Hematopoietic multipotent progenitor cell treated with erythropoietin and hydrocortisone succinate and interleukin-3 and kit ligand, for 6 days (in vitro differentiated cells): ENCODE measurements at regions not wholly inside any gene's neighbourhood (a gene's known extent, or its start where the extent isn't known, plus 50 kb on each side); places are given as distances from the start of the nearest gene placed in this dataset.
A peak's percentile ranks its signal among the peaks of the same experiment; 100 is the strongest.
"Not testable (repeated sequence)": the region's sequence is repeated elsewhere in the genome, so short reads cannot be mapped to it uniquely, and the experiment has no call there.

ENCODE experiments used
- DNase-seq: peaks from one replicate; pipeline ENCODE4 v3.0.0-alpha.2; 2015

GRCh38 chr11:23155503-23155902 is 295.2 kb upstream of the CCDC179 start:
- DNase-seq, result no peak

- no peak for DNase-seq
Observed at GRCh38 chr11:23164022-23164421, 303.7 kb upstream of the CCDC179 start.

GRCh38 chr11:23166376-23166775 is 306.1 kb upstream of the CCDC179 start:
- DNase-seq, result no peak

GRCh38 chr11:23179609-23180008 is 319.3 kb upstream of the CCDC179 start:
- DNase-seq, result no peak

GRCh38 chr11:23181022-23181807 is 320.9 kb upstream of the CCDC179 start:
- no peak for DNase-seq

GRCh38 chr11:23192256-23192655 is 332.0 kb upstream of the CCDC179 start:
- peak; percentile 2 for DNase-seq

- DNase-seq, result no peak
Observed at GRCh38 chr11:23201936-23202522, 341.8 kb upstream of the CCDC179 start.

- peak; percentile 7 for DNase-seq
Observed at GRCh38 chr11:23202611-23203010, 342.3 kb upstream of the CCDC179 start.

- DNase-seq, result peak; percentile 66
Observed at GRCh38 chr11:23205156-23205871, 345.0 kb upstream of the CCDC179 start.

- no peak for DNase-seq
Observed at GRCh38 chr11:23206741-23207336, 346.6 kb upstream of the CCDC179 start.

- no peak for DNase-seq
Observed at GRCh38 chr11:23211221-23211620, 350.9 kb upstream of the CCDC179 start.

- no peak for DNase-seq
Observed at GRCh38 chr11:23212807-23213206, 352.5 kb upstream of the CCDC179 start.

- DNase-seq, result no peak
Observed at GRCh38 chr11:23217072-23217471, 356.8 kb upstream of the CCDC179 start.

GRCh38 chr11:23220086-23220485 is 359.8 kb upstream of the CCDC179 start:
- DNase-seq, result not testable (repeated sequence)

GRCh38 chr11:23221366-23221765 is 361.1 kb upstream of the CCDC179 start:
- DNase-seq, result no peak

GRCh38 chr11:23226331-23227077 is 366.2 kb upstream of the CCDC179 start:
- no peak for DNase-seq

GRCh38 chr11:23227078-23227445 is 366.8 kb upstream of the CCDC179 start:
- DNase-seq, result no peak

GRCh38 chr11:23232652-23233051 is 372.4 kb upstream of the CCDC179 start:
- no peak for DNase-seq

- DNase-seq, result no peak
Observed at GRCh38 chr11:23233075-23233474, 372.8 kb upstream of the CCDC179 start.

GRCh38 chr11:23236826-23237555 is 376.7 kb upstream of the CCDC179 start:
- DNase-seq, result no peak

GRCh38 chr11:23252426-23252825 is 392.2 kb upstream of the CCDC179 start:
- no peak for DNase-seq

- DNase-seq, result no peak
Observed at GRCh38 chr11:23257088-23257487, 396.8 kb upstream of the CCDC179 start.
